HFF-Myc (cell line): ENCODE measurements at regions not wholly inside any gene's neighbourhood (a gene's known extent, or its start where the extent isn't known, plus 50 kb on each side); places are given as distances from the start of the nearest gene placed in this dataset.

ENCODE experiments used
- DNase-seq: peaks from one replicate; pipeline ENCODE4 v3.0.0-alpha.2; 2011; ENCODE audit warnings: low read depth; ENCODE audit errors: extremely low read depth
- H3K4me3 ChIP-seq: replicated peaks from 2 replicates; pipeline ENCODE4 v1.5.1; 2011; ENCODE audit warnings: low read depth, mild to moderate bottlenecking, control low read depth, low read length
- CTCF ChIP-seq: IDR thresholded peaks from 2 replicates; pipeline ENCODE4 v1.5.1; 2012; ENCODE audit warnings: mild to moderate bottlenecking, low read depth, low read length, control low read depth; ENCODE audit errors: missing control alignments

GRCh38 chr2:39948016-39948719, 169.1 kb upstream of the THUMPD2 start:
- no peak for TF ChIP-seq CTCF
- no peak overlapping the region for H3K4me3 ChIP-seq
- DNase-seq = peak; percentile 39

- TF ChIP-seq CTCF = no peak
- no peak for DNase-seq
- H3K4me3 ChIP-seq = no peak overlapping the region
Observed at GRCh38 chr2:39947294-39948015, 168.4 kb upstream of the THUMPD2 start.

GRCh38 chr2:39942950-39943349, 163.9 kb upstream of the THUMPD2 start:
- no peak for DNase-seq
- no peak for TF ChIP-seq CTCF
- no peak overlapping the region for H3K4me3 ChIP-seq

- DNase-seq = peak; percentile 90
- TF ChIP-seq CTCF = no peak
- H3K4me3 ChIP-seq = no peak overlapping the region
Observed at GRCh38 chr2:39938035-39938835, 159.2 kb upstream of the THUMPD2 start.

GRCh38 chr2:39937621-39938020, 158.6 kb upstream of the THUMPD2 start:
- no peak for TF ChIP-seq CTCF
- DNase-seq = no peak
- H3K4me3 ChIP-seq = no peak overlapping the region

GRCh38 chr2:39934851-39935250, 155.8 kb upstream of the THUMPD2 start:
- TF ChIP-seq CTCF = no peak
- H3K4me3 ChIP-seq = no peak overlapping the region
- no peak for DNase-seq
